NCI-H510A (cell line): ENCODE measurements at regions not wholly inside any gene's neighbourhood (a gene's known extent, or its start where the extent isn't known, plus 50 kb on each side); places are given as distances from the start of the nearest gene placed in this dataset.

Experiments used
- DNase-seq: peaks from one replicate; lab custom pipeline; 2025; lab: John Stamatoyannopoulos, UW

DNA sequence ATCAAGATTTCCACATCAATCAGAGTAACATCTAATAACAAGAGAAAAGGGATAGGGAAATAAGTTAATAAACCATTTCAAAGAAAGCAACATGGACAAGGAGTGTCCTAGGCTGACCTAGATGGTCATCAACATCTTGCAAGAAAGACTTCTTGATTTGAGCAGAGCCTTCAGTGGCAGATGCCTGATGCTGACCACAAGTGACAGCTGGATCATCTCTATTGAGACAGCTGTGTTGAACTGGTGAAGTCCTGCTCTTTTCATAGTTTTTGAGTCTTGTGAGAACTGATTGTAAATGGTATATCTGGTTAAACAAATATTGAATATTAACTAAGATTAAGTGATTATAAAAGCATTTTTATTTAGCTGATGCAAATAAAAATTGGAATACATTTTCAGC lies 1083.6 kb upstream of the LRFN5 start:
- no peak for DNase-seq

DNA sequence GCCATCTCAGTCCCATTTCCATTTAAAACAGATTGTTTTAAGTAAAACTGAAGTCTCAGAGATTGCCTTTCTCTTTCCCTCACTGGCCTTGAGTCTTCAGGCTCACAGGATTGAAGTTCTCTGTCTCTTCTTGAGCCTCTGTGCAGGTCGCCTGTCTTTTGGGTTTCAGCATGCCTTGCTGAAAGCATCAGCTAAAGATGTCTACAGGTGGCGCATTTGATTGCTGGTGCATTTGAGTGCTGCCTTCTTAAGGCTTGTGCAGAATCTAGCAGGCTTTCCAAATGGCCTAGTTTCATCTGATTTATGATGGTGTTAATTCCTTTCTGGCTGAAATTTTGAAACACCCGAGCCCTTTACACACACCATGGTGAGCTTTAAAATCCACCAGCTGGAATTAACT lies 1062.2 kb upstream of the FBXO33 start:
- no peak for DNase-seq

DNA sequence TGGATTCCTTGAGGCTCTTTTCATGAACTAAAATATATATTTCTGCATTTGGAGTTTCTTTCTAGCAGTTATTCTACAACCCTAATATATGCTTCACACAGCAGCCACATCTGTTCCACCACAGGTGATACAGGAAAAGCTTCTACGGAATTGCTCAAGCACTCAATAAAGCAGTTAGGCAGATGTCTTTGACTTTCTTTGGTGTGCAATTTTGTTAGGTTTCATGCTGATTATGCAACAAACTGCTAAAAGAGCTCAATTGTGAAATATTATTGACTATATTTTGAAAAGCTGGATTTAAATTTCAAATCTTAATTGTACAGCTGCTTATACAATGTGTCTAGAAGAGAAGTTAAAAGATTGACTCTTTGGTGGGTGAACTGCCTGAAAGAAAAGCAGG lies 1055.6 kb upstream of the FBXO33 start:
- no peak for DNase-seq

- no peak for DNase-seq
Observed at GRCh38 chr14:40485688-40486087, 1053.5 kb upstream of the FBXO33 start.

DNA sequence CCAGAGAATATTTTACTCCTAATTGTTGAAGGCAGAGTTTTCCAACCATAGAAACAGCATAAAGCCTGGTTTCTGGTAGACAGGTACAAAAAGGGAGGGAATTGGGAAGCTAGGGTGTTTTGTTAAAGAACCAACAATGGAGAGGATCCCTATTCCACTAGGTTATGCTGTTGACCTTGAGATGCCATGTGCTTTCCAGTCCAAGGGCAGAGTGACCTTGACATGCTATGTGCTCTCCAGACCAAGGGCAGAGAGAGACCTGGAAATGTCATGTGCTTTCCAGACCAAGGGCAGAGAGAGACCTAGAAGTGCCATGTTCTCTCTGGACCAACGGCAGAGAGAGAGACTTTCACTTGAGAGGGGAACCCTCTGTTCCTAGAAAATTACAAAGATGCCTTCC lies 1043.8 kb upstream of the FBXO33 start:
- DNase-seq = no peak

- no peak for DNase-seq
Observed at GRCh38 chr14:40467969-40468368, 1035.7 kb upstream of the FBXO33 start.

DNA sequence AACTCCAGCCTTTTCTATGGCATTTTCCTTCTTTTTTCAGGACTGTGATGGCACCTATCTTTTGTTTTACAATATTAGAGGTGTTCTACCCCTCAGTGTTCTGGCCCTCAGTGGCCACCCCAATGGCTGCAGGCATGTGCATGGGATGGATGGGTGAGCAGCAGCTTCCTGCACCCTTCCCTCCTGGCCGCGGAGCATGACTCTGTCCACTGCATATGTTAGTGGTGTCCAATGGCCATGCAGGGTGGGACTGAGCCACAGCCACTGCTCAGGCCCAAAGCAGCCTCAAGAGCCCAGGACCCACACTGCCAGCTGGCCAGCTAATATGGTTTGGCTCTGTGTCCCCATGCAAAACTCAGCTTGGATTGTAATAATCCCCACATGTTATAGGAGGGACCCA lies 1032.3 kb upstream of the FBXO33 start:
- no peak for DNase-seq

GRCh38 chr14:40463886-40464285 lies 1031.7 kb upstream of the FBXO33 start:
- no peak for DNase-seq

- no peak for DNase-seq
Observed at GRCh38 chr14:40452674-40453073, 1020.4 kb upstream of the FBXO33 start.

DNA sequence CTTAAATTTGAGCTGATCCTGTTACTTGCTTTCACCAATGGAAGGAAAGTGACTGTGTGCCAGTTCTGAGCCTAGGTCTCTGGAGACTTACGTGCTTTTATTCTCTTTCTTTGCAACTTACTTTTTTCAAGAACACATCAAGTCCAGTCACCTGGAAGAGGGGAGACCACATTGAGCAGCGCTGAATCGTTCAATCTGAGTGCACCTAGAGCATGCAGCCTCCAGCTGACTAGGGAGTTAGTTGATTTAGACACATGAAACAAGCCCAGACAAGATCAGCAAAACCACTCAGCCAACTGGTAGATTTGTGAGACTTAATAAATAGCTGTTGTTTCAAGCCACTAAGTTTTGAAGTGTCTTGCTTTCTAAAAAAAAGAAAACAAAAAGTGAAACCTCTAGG lies 1014.8 kb upstream of the FBXO33 start:
- DNase-seq = peak; percentile 61

DNA sequence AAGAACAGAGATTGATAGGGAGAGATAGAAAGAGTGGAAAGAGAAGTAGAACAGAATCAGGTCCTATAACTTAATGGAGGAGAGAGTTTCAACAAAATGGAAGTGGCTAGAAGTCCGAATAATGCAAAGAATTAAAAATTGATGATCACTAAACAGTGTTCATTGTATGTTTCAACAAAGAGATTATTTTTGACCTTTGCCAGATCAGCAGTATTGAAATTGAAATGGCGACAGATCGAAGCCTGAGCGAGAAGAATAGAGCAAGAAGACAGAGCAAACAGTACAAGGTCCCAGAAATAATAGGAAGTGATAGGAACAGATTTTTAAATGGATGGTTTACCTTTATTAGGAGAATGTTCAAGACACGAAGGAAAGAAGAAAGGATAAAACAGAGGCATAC lies 1012.8 kb upstream of the FBXO33 start:
- DNase-seq = no peak

DNA sequence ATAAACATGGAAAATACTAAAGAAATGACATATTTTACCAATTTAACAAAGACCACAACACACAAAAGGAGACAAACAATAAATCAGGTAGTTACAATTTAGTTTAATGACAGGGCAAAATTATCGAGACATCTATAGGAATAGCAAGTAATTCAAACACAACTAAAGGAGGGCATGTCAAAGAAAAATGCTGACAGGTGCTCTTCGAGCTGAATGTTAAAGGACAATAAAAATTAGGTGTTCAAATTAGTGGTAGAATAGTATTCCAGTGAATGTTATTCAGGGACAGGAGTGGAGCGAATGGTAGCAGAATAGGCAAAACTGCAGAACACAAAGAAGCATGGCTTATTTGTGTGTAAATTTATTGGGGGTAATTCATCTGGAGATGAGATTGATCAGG lies 1004.3 kb upstream of the FBXO33 start:
- DNase-seq = no peak

DNA sequence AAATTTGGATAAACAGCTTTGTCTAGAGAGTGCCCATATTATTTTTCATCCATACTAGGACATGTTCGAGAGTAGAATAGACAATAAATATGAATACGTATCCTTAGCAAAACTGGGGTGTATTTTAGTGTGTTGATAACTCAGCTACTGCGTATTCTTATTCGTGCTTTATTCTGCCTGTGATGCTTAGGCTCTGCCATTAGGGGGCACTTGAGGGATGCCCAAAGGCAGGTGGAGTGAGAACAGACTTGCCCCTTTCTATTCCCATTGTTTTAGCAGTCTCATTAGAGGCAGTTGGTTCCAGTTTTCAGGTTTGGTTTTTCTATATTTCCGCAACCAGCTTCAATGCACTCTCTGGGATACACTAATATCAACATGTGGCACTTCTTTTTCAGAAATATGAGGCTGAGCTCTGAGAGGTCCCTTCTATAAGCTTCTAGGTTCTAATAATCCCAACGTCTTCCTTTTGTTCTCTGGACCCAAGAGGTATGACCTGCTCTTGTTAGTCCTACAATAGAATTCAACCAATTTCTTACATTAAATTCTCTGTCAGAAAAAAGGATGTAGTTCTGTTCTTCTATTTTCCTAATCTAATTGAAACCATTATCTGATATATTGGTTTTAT lies 985.7 kb upstream of the FBXO33 start:
- DNase-seq = no peak

- DNase-seq = no peak
Observed at GRCh38 chr14:40416565-40416964, 984.3 kb upstream of the FBXO33 start.

- DNase-seq = no peak
Observed at GRCh38 chr14:40414386-40414785, 982.2 kb upstream of the FBXO33 start.

DNA sequence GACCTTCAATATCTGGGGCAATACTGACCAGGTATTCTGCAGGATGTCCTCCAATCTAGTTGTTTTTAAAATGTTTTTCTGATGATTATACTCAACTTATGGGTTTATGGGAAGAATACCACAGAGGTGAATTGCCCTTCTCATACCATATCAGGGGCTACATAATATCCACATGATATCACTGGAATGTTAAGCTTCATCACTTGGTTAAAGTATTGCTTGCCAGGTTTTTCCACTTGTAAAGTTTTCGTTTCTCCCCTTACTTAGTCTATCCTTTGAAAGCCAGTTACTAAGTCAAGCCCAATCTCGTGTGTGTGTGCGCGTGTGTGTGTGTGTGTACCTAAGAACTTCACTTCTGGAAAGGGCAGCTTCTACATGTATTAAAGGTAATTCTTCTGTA lies 980.9 kb upstream of the FBXO33 start:
- no peak for DNase-seq

DNA sequence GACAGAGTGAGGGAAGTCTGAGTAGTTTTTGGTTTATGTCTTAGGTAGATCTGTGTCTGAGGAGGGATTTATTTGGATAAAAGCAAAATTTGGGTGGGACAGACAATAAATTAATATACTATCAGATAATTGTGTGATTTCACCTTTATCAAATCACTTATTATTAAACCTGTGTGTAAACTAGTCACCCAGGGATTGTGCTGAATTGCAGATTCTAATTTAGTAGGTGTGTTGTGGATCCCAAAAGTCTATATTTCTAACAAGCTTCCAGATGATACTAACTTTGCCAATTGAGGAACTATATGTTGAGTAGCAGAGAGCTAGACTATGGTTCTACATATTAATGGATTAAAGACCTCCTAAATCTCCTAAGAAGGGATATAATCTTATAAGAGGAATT lies 978.5 kb upstream of the FBXO33 start:
- DNase-seq = no peak

GRCh38 chr14:40402957-40403356 lies 970.7 kb upstream of the FBXO33 start:
- no peak for DNase-seq

- no peak for DNase-seq
Observed at GRCh38 chr14:40398981-40399380, 966.7 kb upstream of the FBXO33 start.

DNA sequence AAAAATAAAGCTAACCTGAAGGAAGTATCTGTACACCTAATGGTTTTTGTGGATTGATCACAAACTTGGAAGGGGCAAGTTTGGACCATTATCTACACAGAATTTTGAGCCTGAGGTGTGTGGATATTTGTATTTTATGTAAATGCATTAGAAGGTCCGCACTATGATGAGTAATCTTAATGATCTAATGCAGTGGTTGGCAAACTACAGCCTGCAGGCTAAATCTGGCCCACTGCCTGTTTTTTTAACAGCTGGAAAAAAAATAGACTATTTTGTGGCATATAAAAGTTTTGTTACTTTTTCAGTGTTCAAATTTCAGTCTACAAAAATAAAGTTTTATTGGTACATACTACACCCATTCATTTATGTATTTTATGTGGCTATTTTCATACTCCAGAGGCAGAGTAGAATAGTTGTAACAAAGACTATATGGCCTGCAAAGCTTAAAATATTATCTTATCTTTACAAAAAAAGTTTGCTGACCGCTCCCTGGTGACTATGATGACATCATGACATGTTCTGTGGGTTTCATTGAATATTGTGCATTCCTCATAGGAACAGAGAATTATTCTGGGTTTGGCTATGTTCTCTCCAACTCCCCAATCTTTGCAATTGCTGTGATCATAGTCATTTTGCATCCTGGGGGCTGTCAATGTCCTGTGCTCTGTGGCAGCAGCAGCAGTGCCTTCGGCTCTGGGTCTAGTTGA lies 962.6 kb upstream of the FBXO33 start:
- no peak for DNase-seq

DNA sequence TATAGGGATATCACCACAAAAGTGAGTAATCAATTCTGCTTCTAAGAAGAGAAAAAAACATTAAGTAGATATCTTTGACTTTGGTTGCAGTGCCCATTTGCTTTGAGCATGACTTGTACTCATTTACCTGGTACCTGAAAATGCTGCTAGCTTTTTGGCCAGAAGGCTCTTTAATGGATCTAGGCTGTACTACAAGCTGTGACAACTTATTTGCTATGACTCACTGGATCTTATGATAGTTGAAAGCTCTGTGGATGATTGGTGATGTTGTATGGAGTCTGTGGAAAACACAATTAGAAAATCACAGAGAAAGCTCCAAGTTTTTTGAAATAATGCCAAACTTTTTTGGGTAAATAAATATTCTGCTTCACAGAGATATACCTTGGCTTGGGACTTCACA lies 960.9 kb upstream of the FBXO33 start:
- DNase-seq = no peak

- no peak for DNase-seq
Observed at GRCh38 chr14:40386433-40386832, 954.2 kb upstream of the FBXO33 start.

GRCh38 chr14:40374221-40374620 lies 942.0 kb upstream of the FBXO33 start:
- DNase-seq = no peak

- no peak for DNase-seq
Observed at GRCh38 chr14:40371011-40371410, 938.8 kb upstream of the FBXO33 start.
